ENCODE measurements at regions not wholly inside any gene's neighbourhood (a gene's known extent, or its start where the extent isn't known, plus 50 kb on each side); places are given as distances from the start of the nearest gene placed in this dataset.

DNA sequence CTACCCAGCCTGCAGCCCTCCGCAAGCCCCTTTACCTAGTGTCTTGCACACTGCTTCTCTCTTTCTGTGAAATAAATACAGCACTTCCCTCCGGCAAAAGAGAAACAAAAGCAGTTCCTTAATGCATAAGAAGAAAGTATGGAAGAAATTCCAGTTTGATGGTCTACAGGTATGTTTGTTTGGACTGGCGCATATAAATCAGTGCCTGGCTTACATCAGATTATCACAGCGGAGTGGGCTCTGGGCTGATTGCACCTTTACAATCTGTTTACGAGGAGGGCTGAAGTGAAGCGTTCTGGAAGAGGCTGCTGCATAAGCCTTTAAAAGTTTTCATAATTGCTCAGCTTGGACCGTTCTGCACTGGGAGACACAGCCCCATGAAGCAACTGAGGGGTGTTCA lies 153.5 kb upstream of the FOXF1 start:
- DNase-seq: no peak

DNA sequence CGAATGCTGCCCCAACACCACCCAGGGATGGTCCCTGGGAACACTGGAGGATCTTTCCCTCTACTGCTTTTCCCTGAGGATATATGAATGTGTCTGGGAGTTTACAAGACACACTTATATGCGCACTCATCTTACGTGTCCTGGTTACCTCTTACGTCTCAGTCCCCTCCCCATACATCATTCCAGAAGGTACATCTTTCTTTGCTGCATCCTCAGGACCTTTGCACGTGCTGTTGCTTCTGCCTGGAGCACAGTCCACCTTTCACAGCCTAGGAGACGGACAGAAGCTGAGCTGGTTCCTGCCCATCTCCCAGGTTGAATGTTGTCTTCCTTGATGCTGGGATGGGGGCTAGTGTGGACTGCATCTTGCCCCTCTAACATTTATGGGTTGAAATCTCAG lies 153.0 kb upstream of the FOXF1 start:
- no peak for DNase-seq

DNA sequence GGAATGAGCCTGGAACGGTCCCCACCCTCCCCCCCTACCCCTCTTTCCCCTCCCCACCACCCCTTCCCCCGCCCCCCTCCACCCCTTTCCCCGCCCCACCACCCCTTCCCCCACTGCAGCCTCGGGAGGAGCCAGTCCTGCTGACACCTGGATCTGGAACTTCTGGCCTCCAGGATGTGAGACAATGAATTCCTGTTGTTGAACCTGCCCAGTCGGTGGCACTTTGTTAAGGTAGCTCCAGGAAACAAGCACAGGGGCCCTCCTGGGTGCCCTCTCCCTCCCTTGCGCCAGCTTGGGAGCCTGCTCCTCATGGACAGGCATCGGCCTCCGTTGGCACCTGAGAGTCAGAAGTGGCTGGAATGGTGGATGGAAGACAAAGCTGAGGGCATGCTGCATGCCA lies 152.4 kb upstream of the FOXF1 start:
- DNase-seq: no peak

DNA sequence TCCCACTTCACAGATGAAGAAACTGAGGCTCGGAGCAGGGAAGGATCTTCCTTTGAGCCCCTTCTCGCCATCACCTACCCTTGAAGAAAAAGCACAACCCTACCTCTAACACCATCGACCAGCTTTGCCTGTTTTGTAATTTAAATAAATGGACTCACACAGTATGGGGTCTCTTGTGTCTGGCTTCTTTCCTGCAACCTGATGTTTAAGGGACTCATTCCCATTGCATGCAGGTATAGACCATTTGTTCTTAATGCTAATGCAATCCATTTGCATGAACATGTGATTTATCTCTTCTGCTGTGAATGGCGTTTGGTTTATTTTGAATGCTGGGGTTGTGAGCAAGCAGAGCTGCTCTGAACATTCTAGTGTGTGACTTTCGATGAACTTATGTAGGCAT lies 150.8 kb upstream of the FOXF1 start:
- DNase-seq: no peak

DNA sequence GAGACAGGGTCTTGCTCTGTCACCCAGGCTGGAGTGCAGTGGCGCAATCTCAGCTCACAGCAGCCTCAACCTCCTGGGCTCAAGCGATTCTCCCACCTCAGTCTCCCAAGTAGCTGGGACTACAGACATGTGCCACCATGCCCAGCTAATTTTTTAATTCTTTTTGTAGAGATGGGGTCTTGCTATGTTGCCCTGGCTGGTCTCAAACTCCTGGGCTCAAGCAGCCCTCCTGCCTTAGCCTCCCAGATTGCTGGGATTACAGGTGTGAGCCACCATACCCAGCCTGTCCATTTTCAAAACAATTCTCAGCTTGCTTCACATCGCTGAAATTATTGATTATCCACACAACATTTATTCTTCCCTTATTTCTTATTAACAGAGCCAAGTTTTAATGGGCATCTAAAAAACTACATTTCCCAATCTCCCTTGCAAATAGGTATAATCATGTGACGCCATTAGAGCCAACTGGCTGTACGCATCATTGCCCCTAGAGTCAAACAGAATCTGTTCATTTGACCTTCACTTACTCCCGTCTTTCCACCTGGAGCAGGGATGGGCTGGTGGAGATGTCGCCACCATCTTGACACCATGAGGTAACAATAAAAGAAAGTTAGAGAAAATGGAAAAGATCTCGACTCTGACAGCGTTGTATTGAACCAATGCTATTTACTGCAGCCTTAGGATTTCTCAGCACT lies 148.0 kb upstream of the FOXF1 start:
- DNase-seq: no peak

DNA sequence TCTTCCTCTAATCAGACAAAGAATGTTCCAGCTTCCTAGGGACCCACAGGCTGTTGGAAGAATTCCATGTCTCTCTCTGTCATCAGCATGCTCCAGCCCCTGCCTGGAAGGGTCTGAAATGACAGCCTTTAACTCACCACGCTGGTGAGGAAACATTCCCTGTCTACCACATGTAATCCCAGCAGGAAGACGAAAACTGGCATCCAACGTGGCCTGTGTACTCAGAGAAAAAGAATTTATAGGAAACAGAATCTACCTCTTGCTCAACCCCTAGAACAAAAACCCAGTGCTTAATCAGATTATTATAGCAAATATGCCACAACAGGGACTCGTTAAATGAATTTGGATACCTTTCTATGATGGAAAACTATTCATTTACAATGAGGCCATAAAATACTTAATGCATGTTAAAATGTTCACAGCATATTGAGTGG lies 147.3 kb upstream of the FOXF1 start:
- no peak for DNase-seq

DNA sequence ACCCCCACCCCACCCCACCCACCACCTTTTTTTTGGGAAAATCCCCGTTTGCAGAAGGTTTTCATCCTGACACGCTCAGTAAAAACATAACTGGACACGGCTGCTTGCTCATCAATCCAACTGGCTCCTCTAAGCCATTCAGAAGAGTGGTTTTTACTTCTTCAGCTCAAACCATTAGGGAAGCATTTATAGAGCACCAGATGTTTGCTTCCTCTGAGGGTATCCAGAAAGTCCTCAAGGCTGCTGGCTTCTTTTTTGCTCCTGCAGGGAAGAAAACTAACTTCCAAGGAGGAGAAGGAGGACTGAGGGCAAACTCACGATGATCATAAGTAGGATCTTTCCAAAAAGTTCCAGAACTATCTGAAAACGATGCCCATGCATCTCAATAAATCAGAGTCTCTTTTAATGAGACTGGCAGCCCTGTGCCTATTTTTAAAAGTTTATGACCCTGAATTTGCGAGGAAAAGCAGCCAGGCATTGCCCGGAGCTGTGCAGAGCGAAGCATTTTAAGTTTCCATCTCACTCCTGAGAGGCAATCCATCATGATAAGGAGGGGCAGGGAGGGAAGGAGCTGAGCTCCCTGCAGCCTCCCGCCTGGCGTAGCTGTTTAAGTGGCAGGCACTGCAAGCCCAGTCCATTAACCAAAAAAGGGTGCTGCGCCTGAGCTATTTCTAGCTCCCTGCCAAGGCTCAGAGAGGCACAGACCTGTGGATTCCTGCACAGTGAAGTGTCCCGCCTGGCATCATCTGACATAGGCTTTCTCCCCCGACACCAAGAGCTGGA lies 146.3 kb upstream of the FOXF1 start:
- no peak for DNase-seq

DNA sequence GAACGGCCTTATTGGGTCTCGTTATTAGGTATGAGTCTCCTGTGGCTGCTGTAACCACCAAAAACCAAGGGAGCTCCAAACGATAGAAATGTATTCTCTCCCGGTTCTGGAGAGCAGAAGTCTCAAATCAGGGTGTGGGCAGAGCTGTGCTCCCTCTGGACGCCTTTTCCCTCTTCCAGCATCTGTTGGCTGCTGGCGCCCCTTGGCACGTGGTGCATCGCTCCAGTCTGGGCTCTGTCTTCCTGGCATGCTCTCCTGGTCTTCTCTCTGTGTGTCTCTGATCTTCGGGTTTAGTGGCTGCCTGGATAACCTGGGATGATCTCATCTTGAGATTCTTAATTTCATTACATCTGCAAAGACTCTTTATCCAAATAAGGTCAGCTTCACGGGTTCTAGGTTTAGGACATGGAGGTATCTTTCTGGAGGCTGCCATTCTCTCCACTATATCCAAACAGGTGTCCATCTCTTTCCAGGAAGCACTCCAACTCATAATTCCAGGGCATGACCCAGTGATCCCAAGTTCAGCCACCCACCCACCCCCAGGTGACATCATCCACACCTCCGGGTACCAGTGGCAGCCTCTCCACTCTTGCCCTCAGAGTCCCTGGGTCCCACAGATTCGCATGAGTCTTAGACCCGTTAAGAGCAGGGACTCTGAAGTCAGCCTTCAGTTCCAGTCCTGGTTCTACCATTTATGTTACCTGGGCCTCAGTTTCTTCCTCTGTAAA lies 145.5 kb upstream of the FOXF1 start:
- no peak for DNase-seq

DNA sequence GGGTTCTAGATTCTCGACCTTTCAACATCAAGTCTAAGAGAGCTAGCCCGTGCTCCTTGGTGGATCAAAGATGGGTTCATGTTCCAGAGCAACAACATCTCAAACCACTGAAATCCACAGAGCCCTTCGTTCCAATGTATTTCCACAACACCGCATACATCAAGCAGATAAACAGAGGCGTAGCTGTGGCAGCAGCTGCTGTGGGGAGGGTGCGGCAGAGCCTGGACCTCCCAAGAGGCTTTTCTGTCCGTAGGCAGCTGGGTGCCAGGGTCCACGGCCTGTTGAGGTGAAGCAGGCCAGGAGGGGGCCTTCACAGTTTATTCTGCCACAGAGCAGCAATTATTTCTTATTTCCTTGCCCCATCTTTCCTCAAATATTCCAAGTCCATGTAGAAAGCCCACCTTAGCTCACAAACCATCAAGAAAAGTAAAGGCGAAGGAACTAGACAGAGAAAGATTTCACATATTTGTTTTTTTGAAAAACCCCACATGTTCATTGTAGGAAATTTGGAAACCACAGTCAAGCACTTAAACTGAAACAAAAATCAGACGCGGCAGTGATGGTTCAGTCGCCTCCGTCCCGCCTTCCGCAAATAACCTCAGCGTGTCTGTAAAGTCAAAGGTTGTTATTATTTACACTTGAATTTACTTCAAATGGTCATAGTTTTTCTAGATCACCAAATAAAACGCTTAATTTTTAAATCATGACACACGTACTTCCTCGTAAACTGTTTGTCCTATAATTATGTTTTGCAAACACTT lies 144.6 kb upstream of the FOXF1 start:
- no peak for DNase-seq

DNA sequence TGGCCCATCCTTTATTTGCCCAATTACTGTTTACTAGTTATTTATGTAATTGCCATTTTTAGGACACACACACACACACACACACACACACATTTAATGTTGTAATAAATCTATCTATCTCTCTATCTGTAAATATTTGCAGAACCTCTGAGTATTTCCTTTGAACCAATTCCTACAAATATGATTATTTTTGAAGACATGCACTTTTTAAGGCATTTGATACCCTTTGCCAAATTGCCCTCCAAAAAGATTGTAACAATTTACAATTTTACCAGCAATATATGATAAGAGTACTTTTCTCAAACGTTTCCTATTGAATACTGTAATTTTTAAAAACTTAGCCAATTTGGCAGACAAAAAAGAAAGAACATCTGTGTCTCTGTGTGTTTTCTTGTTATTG lies 143.8 kb upstream of the FOXF1 start:
- DNase-seq: no peak

DNA sequence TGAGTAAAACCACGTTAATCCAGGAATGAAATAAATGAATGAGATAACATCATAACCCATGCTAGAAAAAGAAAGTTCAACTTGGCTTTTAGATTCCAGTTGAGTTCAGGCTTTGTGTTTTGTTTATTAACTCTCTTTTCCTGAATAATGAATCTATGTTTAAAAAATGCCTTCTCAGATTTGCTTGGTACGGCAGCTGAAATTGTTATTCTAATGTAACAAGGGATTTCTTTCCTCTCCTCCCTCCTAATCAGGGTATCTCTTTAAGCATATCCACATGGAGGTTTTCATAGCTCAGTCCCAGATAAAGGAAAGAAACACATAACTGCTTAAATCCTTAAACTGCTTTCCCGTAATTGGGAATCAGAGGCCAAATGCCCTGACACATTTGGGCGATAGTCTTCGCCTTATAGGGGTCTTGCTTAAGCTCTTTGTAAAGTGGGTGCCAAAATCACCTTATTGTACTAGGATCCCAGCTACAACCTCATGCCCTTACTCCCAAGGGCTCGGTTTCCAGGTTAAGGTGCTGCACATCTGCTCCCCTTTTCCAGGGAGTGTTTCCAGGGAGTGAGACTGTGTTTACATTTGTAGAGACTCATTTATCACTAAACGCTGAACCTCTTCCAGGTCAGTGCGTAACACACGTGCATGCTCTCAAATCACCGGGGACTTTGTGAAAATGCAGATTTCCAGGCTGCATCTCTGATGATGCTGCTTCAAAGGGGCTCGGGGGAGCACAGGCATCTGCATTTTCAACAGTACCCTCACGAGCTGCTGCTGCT lies 142.8 kb upstream of the FOXF1 start:
- no peak for DNase-seq

DNA sequence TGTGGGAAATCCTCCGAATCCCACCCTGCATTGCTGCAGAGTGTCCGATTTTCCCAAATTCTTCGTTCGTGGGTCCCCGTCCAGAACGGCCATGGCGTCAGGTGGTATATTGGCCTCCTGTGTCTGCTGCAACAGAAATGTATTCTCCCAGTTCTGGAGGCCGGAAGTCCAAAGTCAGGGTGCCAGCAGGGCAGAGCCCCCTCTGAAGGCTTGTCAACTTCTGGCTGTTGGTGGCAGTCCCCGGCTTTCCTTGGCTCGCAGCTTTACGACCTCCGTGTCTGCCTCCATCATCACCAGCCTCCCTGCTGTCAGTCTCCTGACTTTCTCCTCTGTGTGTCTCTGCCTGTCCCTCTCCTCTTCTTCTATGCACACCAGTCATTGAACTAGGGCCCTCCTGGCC lies 142.1 kb upstream of the FOXF1 start:
- DNase-seq: no peak

DNA sequence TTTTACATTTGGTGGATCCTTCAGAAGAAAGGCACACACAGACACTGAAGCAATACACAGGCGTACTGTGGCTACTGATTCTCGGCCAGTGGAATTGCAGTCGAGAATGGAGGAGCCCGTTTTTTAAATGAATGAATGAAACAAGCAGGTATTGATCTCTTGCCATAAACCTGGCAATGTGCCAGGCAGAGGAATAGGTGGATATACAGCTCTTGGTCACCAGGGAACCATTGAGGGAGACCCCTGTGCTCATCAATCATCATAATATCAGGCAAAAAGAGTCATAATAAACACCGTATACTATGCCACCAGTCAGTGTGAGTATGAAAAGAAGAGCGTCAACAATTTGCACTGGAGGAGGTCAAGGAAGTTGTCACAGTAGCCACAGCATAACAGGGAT lies 140.3 kb upstream of the FOXF1 start:
- no peak for DNase-seq

DNA sequence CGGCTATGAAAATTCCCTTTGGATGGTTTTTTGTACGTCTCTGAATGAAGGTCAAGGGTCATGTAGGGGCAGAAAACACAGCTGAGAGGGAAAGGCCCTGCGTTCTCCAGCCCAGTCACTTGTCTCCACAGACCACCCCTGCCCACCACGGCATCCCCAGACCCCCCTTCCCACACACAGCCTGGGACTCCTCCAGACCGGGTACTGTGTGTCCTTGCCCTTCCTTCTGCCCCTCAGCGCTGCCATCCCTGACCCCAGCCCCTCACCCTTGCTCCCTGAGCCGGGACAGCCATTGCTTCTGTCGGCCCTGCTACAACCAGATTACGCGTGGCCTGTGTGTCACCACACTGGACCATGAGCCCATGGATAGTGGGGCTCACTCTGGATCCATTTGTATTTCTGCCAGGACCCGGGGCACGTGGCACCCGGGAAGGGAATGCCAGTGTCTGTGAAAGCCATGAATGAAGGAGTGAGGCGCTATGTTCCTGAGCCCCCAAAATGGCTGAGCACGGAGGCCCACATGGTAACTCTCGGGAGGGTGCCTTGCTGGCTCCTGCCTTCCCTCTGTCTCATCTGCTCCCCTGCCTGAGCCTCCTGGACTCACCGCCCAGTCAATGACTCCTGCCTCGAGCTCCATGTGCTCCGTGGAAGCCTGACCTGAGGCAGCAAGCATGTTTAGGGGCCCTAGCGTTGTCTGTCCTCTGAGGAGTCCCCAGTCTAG lies 139.1 kb upstream of the FOXF1 start:
- DNase-seq: no peak

DNA sequence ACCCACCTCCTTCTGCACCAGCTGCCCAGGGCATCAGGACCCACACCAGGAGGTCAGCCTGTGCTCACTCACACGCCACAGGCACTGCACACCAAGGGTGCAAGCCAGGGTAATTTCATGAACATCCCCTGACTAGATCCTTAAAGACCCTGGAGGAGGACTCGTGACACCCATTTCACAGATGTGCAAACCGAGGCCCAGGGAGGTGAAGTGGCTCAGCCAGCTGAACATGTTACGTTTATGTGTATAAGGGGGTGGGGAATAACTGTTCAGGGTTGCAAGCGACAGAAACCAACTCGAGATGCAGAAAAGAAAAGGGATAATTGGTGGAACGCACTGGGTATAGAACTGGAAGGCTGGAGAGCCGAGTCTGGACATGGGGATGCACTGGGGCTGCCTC lies 138.1 kb upstream of the FOXF1 start:
- DNase-seq: no peak

DNA sequence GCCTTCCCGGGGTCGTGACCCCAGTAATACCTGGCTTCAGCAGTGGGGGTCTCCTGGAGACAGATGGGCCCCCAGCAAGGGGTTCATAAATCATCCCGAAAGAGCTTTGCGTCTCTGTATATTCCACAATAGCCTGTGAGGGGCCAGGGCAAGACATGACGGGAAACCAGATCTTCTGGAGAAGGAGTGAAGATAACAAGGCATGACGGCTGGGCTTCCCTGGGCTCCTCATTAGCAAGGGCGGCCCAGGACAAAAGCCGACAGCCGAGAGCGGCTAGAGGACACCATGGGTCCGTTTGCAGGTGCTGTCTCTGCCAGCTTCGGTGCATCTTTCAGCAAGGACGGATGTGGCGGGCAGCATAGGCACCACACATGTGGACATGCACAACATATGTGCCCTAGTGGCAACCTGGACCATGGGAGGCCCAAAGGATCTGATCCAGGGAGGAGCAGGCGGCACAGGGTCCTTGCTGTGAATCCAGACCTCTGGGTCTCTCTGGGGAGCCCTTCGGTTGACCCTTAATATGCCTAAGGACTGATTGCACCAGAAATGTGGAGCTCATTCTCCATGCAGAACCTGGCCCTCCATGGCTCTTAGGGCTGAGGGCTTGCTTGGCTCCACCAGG lies 136.9 kb upstream of the FOXF1 start:
- no peak for DNase-seq

DNA sequence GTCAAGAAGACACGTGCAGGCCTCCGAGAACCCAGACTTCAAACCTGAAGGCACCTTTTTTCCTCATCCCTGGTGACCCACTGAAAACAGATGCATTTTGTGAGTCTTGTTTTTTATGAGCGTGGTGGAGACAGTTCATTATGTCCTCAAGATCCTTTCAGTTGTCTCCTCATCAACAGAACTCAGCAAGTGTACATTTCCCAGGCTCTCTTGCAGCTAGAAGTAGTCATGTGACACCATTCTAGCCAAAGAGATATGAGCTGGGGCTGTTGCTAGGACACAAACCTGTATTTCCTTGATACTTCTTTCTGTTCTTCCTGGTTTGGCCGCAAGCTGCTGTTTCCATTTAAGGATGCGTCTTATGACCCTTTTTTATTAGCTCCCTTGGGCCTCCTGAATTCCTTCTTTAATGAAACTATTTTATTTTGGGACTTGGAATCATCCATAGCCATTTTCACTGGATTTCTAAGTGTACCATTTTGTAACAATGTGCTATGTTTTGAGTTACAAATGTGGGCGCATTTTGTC lies 135.7 kb upstream of the FOXF1 start:
- DNase-seq: no peak

DNA sequence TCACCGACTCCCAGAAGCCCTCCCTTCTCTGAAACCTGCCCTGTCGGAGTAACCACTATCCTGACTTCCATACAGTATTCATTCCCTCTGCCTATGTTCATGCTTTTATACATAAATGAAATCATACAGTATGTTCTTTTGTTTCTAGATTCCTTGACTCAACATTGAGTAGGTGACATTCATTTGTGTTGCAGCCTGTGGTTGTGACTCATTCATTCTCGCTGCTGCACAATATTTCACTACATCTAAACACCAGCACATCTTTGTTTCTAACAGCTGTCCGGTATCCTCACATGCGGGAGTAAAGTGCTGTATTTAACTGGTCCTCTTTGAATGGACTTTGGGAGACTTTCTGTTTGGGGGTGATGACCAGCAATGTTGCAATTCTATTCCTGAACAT lies 135.0 kb upstream of the FOXF1 start:
- no peak for DNase-seq

DNA sequence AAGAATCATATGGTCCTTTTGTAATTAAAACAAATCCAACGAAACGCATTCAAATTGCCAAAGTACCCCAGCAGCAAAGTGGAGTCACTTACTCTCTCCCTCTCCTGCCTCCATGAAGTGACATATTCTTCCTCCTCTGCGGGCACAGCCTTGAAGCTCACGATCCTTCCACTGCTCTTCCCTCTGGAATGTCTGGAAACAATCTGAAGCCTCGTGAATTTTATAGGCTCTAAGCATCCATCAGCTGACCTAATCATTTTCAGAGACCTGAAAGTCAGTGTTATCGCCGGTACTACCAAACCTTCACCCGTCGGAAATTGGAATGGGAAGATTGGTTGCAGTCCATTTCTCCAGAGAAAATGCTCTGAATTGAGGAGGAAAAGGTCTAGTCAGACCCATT lies 134.5 kb upstream of the FOXF1 start:
- DNase-seq: no peak

DNA sequence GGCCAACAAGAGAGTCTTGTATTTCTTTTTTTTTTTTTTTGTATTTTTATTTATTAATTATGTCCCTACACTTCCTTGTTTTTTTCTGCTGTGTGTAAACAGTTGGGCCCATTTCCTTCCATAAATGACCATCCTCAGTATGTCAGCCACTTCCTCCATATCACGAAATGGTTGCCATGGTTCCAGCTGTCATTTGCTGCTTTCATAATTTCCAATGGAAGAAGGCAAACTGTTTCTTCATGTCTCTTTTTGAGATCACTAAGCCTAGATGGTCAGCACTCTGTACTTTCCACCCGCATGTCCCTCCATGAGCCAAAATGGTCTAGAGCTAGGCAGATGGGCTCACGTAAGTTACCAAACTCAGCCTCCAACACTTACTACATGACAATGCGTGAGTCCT lies 133.5 kb upstream of the FOXF1 start:
- no peak for DNase-seq
